Right cardiac atrium (tissue), 5 donors: ENCODE measurements at regions not wholly inside any gene's neighbourhood (a gene's known extent, or its start where the extent isn't known, plus 50 kb on each side); places are given as distances from the start of the nearest gene placed in this dataset.

Source experiments
- ATAC-seq, 2 donors: fragments of 200-7000 bp; cut with Tn5 transposase; one replicate each; pipeline versions ENCODE4 v1.8.0 to v1.9.1; 2020; ENCODE audit warnings: moderate library complexity in 2 of 2, mild to moderate bottlenecking in 1 of 2
- DNase-seq, 3 donors: peaks; one replicate each; pipeline ENCODE4 v3.0.0-alpha.2; 2020
- H3K27ac ChIP-seq: one replicate; pipeline ENCODE4 v1.5.1; 2013; ENCODE audit warnings: mild to moderate bottlenecking, low read length, control low read depth, moderate library complexity
- H3K27me3 ChIP-seq: one replicate; pipeline ENCODE4 v1.6.1; 2013; ENCODE audit not compliant: control insufficient read depth, insufficient read depth
- H3K4me1 ChIP-seq: one replicate; pipeline ENCODE4 v1.6.1; 2013; ENCODE audit warnings: low read length; ENCODE audit not compliant: control insufficient read depth, insufficient read depth
- H3K4me3 ChIP-seq: one replicate; pipeline ENCODE4 v1.5.1; 2013; ENCODE audit warnings: low read length, control low read depth
- H3K9me3 ChIP-seq: one replicate; pipeline ENCODE4 v1.6.1; 2013; ENCODE audit warnings: low read length; ENCODE audit not compliant: control insufficient read depth
- WGBS: extraction: QIAGEN DNeasy Blood & Tissue Kit; methylation state at CpG from one replicate; pipeline ENCODE4 v1.1.7; 2013; 5-methylcytosine and 5-hydroxymethylcytosine counted together
- intact Hi-C, 4 donors: fragments of 100-400 bp; cut with DNase I; formaldehyde crosslinking; loops; one replicate each; pipeline versions ENCODE4 v1.11.0 to v1.14.0; 2022 to 2023
- donor health status: healthy with polysubstance abuse.
- donor health status: DM: no; HTN: yes; CAD: no.
- donor health status: DM: no; HTN: no; CAD: no.
- donor health status: DM: no; HTN: yes; CAD: no; lungs with severe emphysema.
- donor health status: DM: yes; HTN: yes; CAD: no.

DNA sequence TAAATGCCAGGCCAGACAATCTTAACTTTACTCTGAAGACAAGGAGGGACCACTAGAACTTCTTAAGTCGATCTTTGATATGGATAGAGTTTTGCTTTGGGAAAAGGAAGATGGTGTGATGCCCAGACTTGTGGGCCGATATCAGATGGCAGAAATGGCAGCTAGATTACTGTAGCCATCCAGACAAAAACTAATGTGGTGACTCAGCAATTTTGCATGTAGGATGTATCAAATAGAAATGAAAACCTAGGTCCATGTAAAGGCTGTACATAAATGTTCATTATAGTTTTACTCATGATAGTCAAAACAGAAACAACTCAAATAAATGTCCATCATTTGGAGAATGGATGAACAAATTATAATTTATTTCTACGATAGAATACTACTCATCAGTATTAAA is 121.5 kb downstream of the APIP start:
- Histone ChIP-seq H3K27ac (no peak overlapping the region), H3K9me3 (no peaks in the 10 kb centered on the region), H3K4me1 (no peaks in the 10 kb centered on the region), H3K4me3 (no peak overlapping the region), H3K27me3 (no peaks in the 10 kb centered on the region)
- intact Hi-C loops: no loop called here
- WGBS: 85% methylated on average over 3 of the region's 3 CpGs
- ATAC-seq (no peak), DNase-seq (no peak)

DNA sequence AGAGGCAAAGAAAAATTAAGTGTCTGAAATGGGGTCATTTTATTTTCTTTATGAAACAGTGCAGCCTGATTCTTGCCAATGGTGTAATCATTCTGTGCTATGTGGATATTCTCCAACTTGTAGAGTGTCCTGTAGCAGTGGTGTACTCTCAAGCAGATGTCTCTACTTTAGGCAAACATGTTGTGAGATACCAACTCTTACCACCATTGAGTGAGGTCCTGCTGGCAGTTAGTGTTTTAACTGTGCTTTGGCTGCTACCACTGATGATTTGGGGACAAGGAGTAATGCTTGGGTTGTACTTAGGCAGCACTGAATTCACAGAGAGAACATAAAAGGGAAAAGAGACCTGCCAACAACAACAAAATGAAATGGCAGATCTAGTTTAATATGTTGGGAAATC is 122.5 kb downstream of the APIP start:
- ATAC-seq (peak; percentile 65 to 80), DNase-seq (no peak)
- intact Hi-C loops: no loop called here

DNA sequence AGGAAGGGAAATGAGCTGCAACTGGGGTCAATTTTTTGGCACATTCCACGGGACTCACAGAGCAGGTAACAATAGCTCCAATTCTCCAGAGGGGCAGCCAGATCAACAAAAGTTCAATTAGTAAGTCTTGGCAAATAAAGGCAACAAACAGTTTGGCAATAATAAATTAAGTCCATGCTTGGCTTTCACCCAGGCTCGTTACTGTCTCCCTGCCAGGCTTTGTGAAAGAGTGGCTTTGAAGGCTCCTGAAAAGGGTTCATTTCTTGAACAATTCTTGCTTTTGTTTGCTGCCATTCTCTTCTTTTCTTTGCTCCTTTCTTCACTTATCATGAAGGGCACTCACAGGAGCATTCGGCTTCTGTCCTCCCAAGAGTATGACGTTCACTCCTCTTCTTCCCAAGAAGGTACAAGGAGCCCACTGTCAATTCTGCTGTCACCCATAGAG is 123.3 kb downstream of the APIP start:
- Histone ChIP-seq H3K4me1 (no peaks in the 10 kb centered on the region), H3K27me3 (no peaks in the 10 kb centered on the region), H3K27ac (peak overlapping the region; percentile 10), H3K4me3 (no peak overlapping the region), H3K9me3 (no peaks in the 10 kb centered on the region)
- 50% methylated on average over 4 of the region's 4 CpGs for WGBS
- intact Hi-C loops: no loop called here
- peak; percentile 34 to 44 for ATAC-seq
- peak; percentile 45 to 69 (median 67) for DNase-seq

More for the DNA sequence above, 122.5 kb downstream of the APIP start:
- H3K27me3 ChIP-seq: no peaks in the 10 kb centered on the region
- no peak overlapping the region for H3K4me3 ChIP-seq
- no peaks in the 10 kb centered on the region for H3K4me1 ChIP-seq
- H3K9me3 ChIP-seq: no peaks in the 10 kb centered on the region
- no peak overlapping the region for H3K27ac ChIP-seq

DNA sequence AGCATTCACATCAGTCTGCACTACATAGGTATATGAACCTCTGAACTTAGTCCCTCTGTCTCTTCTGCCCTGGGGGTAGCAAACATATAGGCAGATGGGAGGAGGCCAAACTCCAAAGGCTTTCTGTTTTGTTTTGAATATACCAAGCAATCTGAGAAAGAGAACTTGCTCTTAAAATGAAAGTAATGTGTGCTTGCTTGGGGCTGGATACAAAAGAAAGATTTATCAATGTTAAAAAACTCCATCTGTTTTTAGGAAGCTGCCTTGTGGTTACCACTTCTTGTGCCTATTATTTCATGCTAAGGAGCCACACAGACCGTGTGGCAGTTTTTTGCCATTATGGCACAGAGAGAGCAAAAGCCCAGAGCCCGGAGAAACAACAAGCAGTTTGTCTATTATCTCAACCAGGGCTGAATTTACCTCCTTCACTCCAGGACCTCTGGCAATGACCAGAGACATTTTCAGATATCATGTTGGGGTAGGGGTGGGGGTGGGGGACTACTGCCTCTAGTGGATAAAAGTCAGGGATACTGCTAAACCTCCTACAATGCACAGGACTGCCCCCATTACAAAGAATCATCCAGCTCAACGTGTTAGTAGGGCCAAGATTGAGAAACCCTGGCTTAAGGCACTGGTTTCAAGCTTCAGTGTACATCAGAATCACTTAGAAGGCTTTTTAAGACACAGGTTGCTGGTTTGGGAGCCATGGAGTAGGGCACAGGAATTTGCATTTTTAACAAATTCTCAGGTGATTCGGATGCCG is 124.2 kb downstream of the APIP start:
- H3K4me1 ChIP-seq: no peaks in the 10 kb centered on the region
- 61% methylated on average over 5 of the region's 5 CpGs for WGBS
- no peak overlapping the region for H3K4me3 ChIP-seq
- ATAC-seq (peak; percentile 70 to 71), DNase-seq (no peak)
- peak overlapping the region; percentile 58 for H3K27ac ChIP-seq
- no peaks in the 10 kb centered on the region for H3K9me3 ChIP-seq
- intact Hi-C loops: no loop called here
- no peaks in the 10 kb centered on the region for H3K27me3 ChIP-seq

DNA sequence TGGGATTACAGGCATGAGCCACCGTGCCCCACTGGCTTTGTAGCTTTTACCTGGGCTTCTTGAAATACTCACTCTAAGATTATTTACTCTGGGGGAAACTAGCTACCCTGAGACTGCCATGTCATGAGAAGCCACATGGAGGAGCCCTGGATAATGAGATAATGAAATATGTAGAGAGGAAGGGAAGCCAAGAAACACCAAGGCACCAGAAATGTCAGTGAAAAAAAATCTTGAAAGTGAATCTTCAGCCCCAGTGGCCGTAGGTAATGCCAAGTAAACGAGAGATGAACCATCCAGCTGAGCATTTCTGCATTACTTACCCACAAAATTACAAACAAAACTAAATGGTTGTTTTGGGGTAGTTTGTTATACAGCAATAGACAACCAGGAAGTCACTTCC is 125.6 kb downstream of the APIP start:
- Histone ChIP-seq H3K4me1 (no peaks in the 10 kb centered on the region), H3K9me3 (no peaks in the 10 kb centered on the region), H3K4me3 (no peak overlapping the region), H3K27me3 (no peaks in the 10 kb centered on the region), H3K27ac (no peak overlapping the region)
- intact Hi-C loops: no loop called here
- no peak for ATAC-seq
- 86% methylated on average over 3 of the region's 3 CpGs for WGBS
- no peak for DNase-seq

DNA sequence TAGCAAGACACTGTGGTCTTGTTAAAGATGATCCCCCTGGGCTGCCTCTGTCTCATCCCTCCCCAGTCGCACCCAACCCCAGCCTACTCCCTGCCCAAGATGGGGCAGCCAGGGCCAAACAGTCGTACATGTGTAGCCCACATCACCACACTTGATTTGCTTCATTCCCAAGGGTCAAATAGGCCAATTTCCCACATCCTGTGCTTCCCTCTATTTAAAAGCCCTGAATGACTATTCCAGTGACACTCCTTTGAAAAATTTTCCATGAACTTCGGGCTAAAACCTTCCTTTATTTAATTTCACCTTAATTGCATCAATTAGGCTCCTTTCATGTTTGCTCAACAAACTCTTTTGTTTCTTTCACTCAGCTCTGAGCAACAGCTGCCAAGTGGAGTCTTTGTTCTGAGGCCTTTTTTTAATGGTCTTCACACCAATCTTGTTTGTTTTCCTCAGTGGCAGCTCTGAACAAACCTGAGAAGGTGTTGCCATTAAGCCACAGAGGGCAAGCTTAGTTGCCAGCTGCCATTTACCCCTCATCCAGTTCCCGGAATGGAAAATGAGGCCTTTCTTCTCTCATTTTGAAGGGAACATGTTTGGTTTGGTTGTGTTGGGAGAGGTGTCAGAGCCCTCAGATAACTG is 126.9 kb downstream of the APIP start:
- no peaks in the 10 kb centered on the region for H3K27me3 ChIP-seq
- no peaks in the 10 kb centered on the region for H3K9me3 ChIP-seq
- intact Hi-C loops: no loop called here
- ATAC-seq (no peak), DNase-seq (no peak)
- no peak overlapping the region for H3K4me3 ChIP-seq
- H3K27ac ChIP-seq: no peak overlapping the region
- WGBS: 78% methylated on average over 4 of the region's 4 CpGs
- H3K4me1 ChIP-seq: no peaks in the 10 kb centered on the region

DNA sequence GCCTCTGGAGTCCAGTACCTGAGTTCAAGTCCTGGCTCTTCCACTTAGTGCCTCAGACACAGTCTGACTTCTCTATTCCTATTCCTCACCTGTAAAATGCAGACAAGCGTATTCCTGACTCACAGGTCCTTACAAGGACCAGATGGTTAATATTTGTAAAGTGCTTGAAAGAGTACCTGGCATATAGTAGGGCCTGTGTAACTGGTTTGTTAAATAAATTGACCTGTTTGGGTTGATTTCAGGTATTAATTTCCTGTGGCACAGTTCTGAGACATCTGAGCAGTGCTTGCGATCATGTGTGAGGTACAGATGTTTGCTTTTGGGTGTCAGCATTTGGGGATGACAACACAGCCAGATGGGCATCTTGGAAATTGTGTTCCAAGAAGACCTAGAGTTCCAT is 127.5 kb downstream of the APIP start:
- no peaks in the 10 kb centered on the region for H3K4me1 ChIP-seq
- DNase-seq (no peak), ATAC-seq (no peak)
- intact Hi-C loops: no loop called here
- WGBS: 92% methylated on average over 2 of the region's 2 CpGs
- no peak overlapping the region for H3K4me3 ChIP-seq
- no peaks in the 10 kb centered on the region for H3K9me3 ChIP-seq
- no peaks in the 10 kb centered on the region for H3K27me3 ChIP-seq
- H3K27ac ChIP-seq: no peak overlapping the region

DNA sequence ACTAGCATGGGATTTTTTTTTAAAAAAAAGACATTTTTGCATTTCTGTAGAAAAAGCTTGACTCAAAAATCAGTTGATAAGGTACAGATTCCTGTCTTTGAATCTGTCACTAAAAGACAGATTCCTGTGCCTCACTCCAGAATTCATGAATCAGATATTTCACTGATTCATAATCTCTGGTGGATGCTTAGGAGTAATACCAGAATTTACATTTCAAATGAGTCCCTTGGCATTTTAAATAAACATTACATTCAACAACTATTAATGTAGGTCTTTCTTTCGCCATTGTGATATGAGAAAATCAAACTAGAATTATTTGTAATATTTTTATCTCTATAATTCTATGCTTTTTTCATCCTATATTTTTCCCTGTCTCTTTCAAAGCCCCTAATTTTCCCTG is 128.3 kb downstream of the APIP start:
- 82% methylated on average over 1 of the region's 1 CpG for WGBS
- Histone ChIP-seq H3K9me3 (no peaks in the 10 kb centered on the region), H3K27me3 (no peaks in the 10 kb centered on the region), H3K27ac (no peak overlapping the region), H3K4me1 (no peaks in the 10 kb centered on the region), H3K4me3 (no peak overlapping the region)
- no peak for ATAC-seq
- no peak for DNase-seq
- intact Hi-C loops: no loop called here

DNA sequence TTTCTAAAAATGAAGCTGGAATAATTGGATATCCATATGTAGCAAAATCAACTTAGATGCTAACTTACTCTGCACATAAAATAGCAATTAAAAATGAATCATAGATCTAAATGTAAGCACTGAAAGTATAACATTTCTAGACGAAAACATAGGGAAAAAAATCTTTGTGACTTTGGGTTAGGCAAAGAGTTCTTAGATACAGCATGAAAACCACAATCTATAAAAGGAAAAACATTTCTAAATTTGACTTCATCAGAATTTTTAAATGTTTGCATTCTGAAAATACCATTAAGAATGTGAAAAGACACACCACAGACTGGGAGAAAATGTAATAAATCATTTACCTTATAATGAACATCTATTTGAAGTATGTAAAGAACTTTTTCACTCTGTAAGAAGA is 128.8 kb downstream of the APIP start:
- no peak overlapping the region for H3K4me3 ChIP-seq
- DNase-seq (no peak), ATAC-seq (no peak)
- intact Hi-C loops: no loop called here
- WGBS: 58% methylated on average over 1 of the region's 1 CpG
- no peaks in the 10 kb centered on the region for H3K9me3 ChIP-seq
- H3K27ac ChIP-seq: no peak overlapping the region
- H3K27me3 ChIP-seq: no peaks in the 10 kb centered on the region
- H3K4me1 ChIP-seq: no peaks in the 10 kb centered on the region

DNA sequence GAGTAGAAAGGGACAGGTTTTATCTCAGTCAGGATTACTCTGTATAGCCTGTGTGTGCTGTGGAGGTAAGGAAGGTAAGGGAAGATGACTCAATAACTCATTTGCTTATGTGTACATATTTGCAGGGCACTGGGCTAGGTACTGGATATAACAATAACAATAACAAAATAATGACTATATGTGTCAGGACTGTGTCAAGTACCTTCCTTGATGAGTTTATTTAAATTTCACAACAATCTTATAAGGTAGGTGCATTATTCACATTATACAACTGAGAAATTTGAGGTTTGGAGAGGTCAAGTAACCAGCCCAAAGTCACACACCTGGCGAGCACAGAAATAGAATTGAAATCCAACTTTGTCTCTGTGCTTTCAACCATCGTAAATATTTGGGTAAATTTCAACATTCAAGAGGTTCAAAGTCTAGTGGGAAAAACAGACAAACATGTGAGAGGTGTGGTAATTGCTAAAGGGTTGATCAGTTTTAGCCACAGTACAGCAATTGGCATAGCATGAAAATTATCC is 131.8 kb downstream of the APIP start:
- DNase-seq (no peak), ATAC-seq (no peak)
- Histone ChIP-seq H3K27me3 (no peaks in the 10 kb centered on the region), H3K4me3 (no peak overlapping the region), H3K4me1 (no peaks in the 10 kb centered on the region), H3K27ac (no peak overlapping the region), H3K9me3 (no peaks in the 10 kb centered on the region)
- WGBS: 64% methylated on average over 2 of the region's 2 CpGs
- intact Hi-C loops: no loop called here

DNA sequence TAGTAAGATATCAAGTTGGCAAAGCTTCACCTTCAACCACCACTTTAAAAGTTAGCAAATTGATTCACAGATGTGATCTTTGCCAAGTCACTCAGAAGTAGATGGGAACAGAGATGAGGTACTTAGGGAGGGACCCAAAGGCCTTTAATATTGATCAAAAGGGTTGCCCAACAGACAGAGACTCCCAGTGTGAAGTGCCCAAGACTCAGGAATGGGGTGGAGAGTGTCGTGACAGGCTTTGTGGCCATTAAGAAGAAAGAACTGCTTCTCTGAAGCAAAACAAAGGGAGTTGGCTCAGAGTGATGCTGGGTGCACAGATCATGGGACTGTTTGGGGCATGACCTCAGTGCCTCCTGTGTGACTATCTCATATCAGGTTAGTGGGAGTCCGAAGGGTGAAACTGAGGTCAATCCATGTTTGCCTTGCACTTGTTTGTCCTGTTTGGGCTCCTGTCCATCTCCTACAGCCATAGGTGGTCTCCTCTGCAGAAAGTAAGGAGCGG is 132.3 kb downstream of the APIP start:
- no peaks in the 10 kb centered on the region for H3K9me3 ChIP-seq
- WGBS: 76% methylated on average over 3 of the region's 3 CpGs
- H3K4me1 ChIP-seq: no peaks in the 10 kb centered on the region
- no peak overlapping the region for H3K4me3 ChIP-seq
- H3K27ac ChIP-seq: no peak overlapping the region
- DNase-seq (no peak), ATAC-seq (no peak)
- H3K27me3 ChIP-seq: no peaks in the 10 kb centered on the region
- intact Hi-C loops: no loop called here
